A673 (cell line): ENCODE measurements at regions not wholly inside any gene's neighbourhood (a gene's known extent, or its start where the extent isn't known, plus 50 kb on each side); places are given as distances from the start of the nearest gene placed in this dataset.

Experiments used
- BruUV-seq: library from RNA; stranded (reverse); fragments of 400-500 nt; replicated peaks from 2 replicates; lab custom pipeline; 2021; lab: Mats Ljungman, UMichigan
- CTCF ChIA-PET: fragments of 300-600 bp; sonication (Branson Sonifier 250); formaldehyde crosslinking; loops from one replicate; lab custom pipeline; 2022; ENCODE audit warnings: antibody characterized with exemption; lab: Charles Lee
- POLR2A ChIA-PET: fragments of 300-600 bp; sonication (Branson Sonifier 250); formaldehyde crosslinking; loops from one replicate; lab custom pipeline; 2022; ENCODE audit warnings: antibody characterized with exemption; ENCODE audit not compliant: low non-redundant PET; lab: Charles Lee
- DNase-seq: peaks from one replicate; pipeline ENCODE4 v3.0.0-alpha.2; 2015; ENCODE audit warnings: low spot score
- H3K27ac ChIP-seq: fragments of 200-600 bp; sonication (generic); 2 replicates; pipeline ENCODE4 v1.5.1; 2016; ENCODE audit warnings: mixed run types, low read depth, mild to moderate bottlenecking, mixed read lengths, antibody characterized with exemption, low read length; ENCODE audit not compliant: poor library complexity, severe bottlenecking
- H3K27me3 ChIP-seq: fragments of 200-600 bp; sonication (generic); replicated peaks from 2 replicates; pipeline ENCODE4 v1.6.1; 2017; ENCODE audit warnings: mixed run types, low read depth, mild to moderate bottlenecking, mixed read lengths, antibody characterized with exemption, low read length; ENCODE audit not compliant: insufficient read depth, poor library complexity
- H3K36me3 ChIP-seq: fragments of 200-600 bp; sonication (generic); 2 replicates; pipeline ENCODE4 v1.6.1; 2016; ENCODE audit warnings: mixed run types, mild to moderate bottlenecking, mixed read lengths, antibody characterized with exemption, low read length; ENCODE audit not compliant: insufficient read depth, poor library complexity, severe bottlenecking
- H3K4me1 ChIP-seq: fragments of 200-600 bp; sonication (generic); 2 replicates; pipeline ENCODE4 v1.6.1; 2017; ENCODE audit warnings: mixed run types, mild to moderate bottlenecking, mixed read lengths, antibody characterized with exemption, low read length; ENCODE audit not compliant: insufficient read depth, poor library complexity, severe bottlenecking
- H3K4me3 ChIP-seq: fragments of 200-600 bp; sonication (generic); 2 replicates; pipeline ENCODE4 v1.5.1; 2016; ENCODE audit warnings: low read depth, mixed run types, mild to moderate bottlenecking, mixed read lengths, low read length; ENCODE audit not compliant: poor library complexity, severe bottlenecking
- H3K9me3 ChIP-seq: fragments of 200-600 bp; sonication (generic); 2 replicates; pipeline ENCODE4 v1.6.1; 2016; ENCODE audit warnings: mixed run types, low read depth, mild to moderate bottlenecking, mixed read lengths, antibody characterized with exemption, low read length; ENCODE audit not compliant: poor library complexity, severe bottlenecking
- CTCF ChIP-seq: fragments of 300-800, 200-600 bp; sonication (generic); conservative IDR thresholded peaks from 2 replicates; pipeline ENCODE4 v1.5.1; 2017; ENCODE audit warnings: low read depth, mild to moderate bottlenecking, antibody characterized with exemption, low read length, moderate library complexity, mixed read lengths
- EZH2 ChIP-seq: fragments of 200-600 bp; sonication (generic); IDR thresholded peaks from 2 replicates; pipeline ENCODE4 v1.6.1; 2017; ENCODE audit warnings: borderline replicate concordance, low read depth, mild to moderate bottlenecking, mixed read lengths, antibody characterized with exemption, low read length; ENCODE audit not compliant: poor library complexity, severe bottlenecking
- intact Hi-C: fragments of 100-400 bp; cut with micrococcal nuclease; formaldehyde crosslinking; loops from one replicate; pipeline ENCODE4 v1.10.0; 2022; ENCODE audit not compliant: unreplicated experiment

GRCh38 chr12:127663716-127664115, 603.3 kb upstream of the TMEM132C start:
- DNase-seq, result no peak
- ChIA-PET CTCF (no interaction called here), POLR2A (no interaction called here)
- H3K9me3 ChIP-seq, result no peaks in the 10 kb centered on the region
- H3K27me3 ChIP-seq, result peaks cover 18% of the 10 kb centered on the region
- TF ChIP-seq CTCF (no peak), EZH2 (no peak)
- no TSS peak for BruUV-seq
- intact Hi-C loops, result no loop called here
- no peaks in the 10 kb centered on the region for H3K4me1 ChIP-seq
- H3K27ac ChIP-seq, result no peak overlapping the region
- no peak overlapping the region for H3K4me3 ChIP-seq
- no peaks in the 10 kb centered on the region for H3K36me3 ChIP-seq

GRCh38 chr12:127664901-127665300, 602.1 kb upstream of the TMEM132C start:
- CTCF ChIA-PET, result no interaction called here
- BruUV-seq, result no TSS peak

GRCh38 chr12:127667131-127667685, 599.8 kb upstream of the TMEM132C start:
- H3K9me3 ChIP-seq, result no peaks in the 10 kb centered on the region
- peaks cover 21% of the 10 kb centered on the region for H3K27me3 ChIP-seq
- H3K4me1 ChIP-seq, result no peaks in the 10 kb centered on the region
- DNase-seq, result no peak
- no TSS peak for BruUV-seq
- no peak overlapping the region for H3K27ac ChIP-seq
- no peak for TF ChIP-seq CTCF
- TF ChIP-seq EZH2, result no peak
- H3K4me3 ChIP-seq, result no peak overlapping the region
- POLR2A ChIA-PET, result no interaction called here
- CTCF ChIA-PET, result no interaction called here
- intact Hi-C loops, result no loop called here
- H3K36me3 ChIP-seq, result no peaks in the 10 kb centered on the region

More at GRCh38 chr12:127664901-127665300, 602.1 kb upstream of the TMEM132C start:
- H3K9me3 ChIP-seq, result no peaks in the 10 kb centered on the region
- H3K27me3 ChIP-seq, result peaks cover 21% of the 10 kb centered on the region
- no peak overlapping the region for H3K27ac ChIP-seq
- intact Hi-C loops, result no loop called here
- H3K4me3 ChIP-seq, result no peak overlapping the region
- no peaks in the 10 kb centered on the region for H3K4me1 ChIP-seq
- DNase-seq, result no peak
- POLR2A ChIA-PET, result no interaction called here
- TF ChIP-seq EZH2 (no peak), CTCF (no peak)
- no peaks in the 10 kb centered on the region for H3K36me3 ChIP-seq
